HepG2 (cell line): ENCODE measurements at regions not wholly inside any gene's neighbourhood (a gene's known extent, or its start where the extent isn't known, plus 50 kb on each side); places are given as distances from the start of the nearest gene placed in this dataset.

Experiments used
- ATAC-seq: fragments of 200-7000 bp; cut with Tn5 transposase; 3 replicates; pipeline ENCODE4 v1.9.1; 2020; ENCODE audit warnings: mild to moderate bottlenecking, moderate library complexity
- BruUV-seq: library from RNA; stranded (reverse); fragments of 400-500 nt; replicated peaks from 2 replicates; lab custom pipeline; 2021; lab: Mats Ljungman, UMichigan
- CTCF ChIA-PET: fragments of 300-600 bp; formaldehyde crosslinking; extraction: SDS; loops from one replicate; lab custom pipeline; 2021; ENCODE audit warnings: low total read pairs, inconsistent platforms, low intra/inter-chr PET ratio; lab: Yijun Ruan, JAX
- POLR2A ChIA-PET: fragments of 350-600 bp; sonication (Branson Sonifier 250); formaldehyde crosslinking; loops from one replicate; lab custom pipeline; 2020; ENCODE audit warnings: antibody characterized with exemption, inconsistent platforms; lab: Yijun Ruan, JAX
- DNase-seq: peaks from one replicate; pipeline ENCODE4 v3.0.0-alpha.2; 2015; ENCODE audit warnings: low spot score
- FAIRE-seq: peaks from 3 replicates; lab custom pipeline; 2011; peaks lifted over from hg19 to GRCh38; lab: Jason Lieb, UNC
- H2AFZ ChIP-seq: one replicate; pipeline ENCODE4 v1.6.1; 2011; ENCODE audit warnings: low read length, inconsistent platforms
- H3K27ac ChIP-seq: fragments of 300-600 bp; 3 replicates; pipeline ENCODE4 v1.8.0; 2011; ENCODE audit warnings: mixed run types, mild to moderate bottlenecking, mixed read lengths, low read length, inconsistent platforms; ENCODE audit not compliant: insufficient read depth; ENCODE audit errors: extremely low read length
- H3K27me3 ChIP-seq, 2 experiments: fragments of 200-600 bp in 1 of 2; 2 replicates in 1 of 2; 3 replicates in 1 of 2; pipeline versions ENCODE4 v1.6.0 to v1.8.0; 2011; ENCODE audit warnings: low read length in 2 of 2, mild to moderate bottlenecking in 2 of 2, moderate library complexity in 2 of 2, inconsistent platforms in 1 of 2; ENCODE audit not compliant: insufficient read depth in 2 of 2, control insufficient read depth in 1 of 2
- H3K36me3 ChIP-seq, 2 experiments: fragments of 200-600 bp in 1 of 2; replicated peaks in 1 of 2; 2 replicates in 1 of 2; 3 replicates in 1 of 2; pipeline versions ENCODE4 v1.5.1 to v1.8.0; 2011; ENCODE audit warnings: low read length in 2 of 2, inconsistent platforms in 1 of 2; ENCODE audit not compliant: insufficient read depth in 2 of 2, control insufficient read depth in 1 of 2
- H3K4me1 ChIP-seq: 2 replicates; pipeline ENCODE4 v1.5.1; 2012; ENCODE audit warnings: low read length, inconsistent platforms; ENCODE audit not compliant: insufficient read depth
- H3K4me2 ChIP-seq: 2 replicates; pipeline ENCODE4 v1.6.0; 2011; ENCODE audit warnings: low read depth, low read length, inconsistent platforms
- H3K4me3 ChIP-seq, 3 experiments: fragments of 200-600 bp in 1 of 3; sonication (generic), shearing (Covaris generic) in 1 of 3; replicated peaks in 1 of 3; 2 replicates each; pipeline ENCODE4 v1.5.1; 2011 to 2016; ENCODE audit warnings: low read length in 3 of 3, inconsistent platforms in 2 of 3, low read depth in 2 of 3, mild to moderate bottlenecking in 2 of 3, control low read depth in 1 of 3, mixed read lengths in 1 of 3; ENCODE audit not compliant: insufficient read depth in 1 of 3
- H3K79me2 ChIP-seq: one replicate; pipeline ENCODE4 v1.6.1; 2011; ENCODE audit warnings: low read length, inconsistent platforms; ENCODE audit not compliant: insufficient read depth
- H3K9ac ChIP-seq: 2 replicates; pipeline ENCODE4 v1.6.0; 2011; ENCODE audit warnings: mild to moderate bottlenecking, low read depth, low read length, inconsistent platforms; ENCODE audit not compliant: insufficient read depth
- H3K9me3 ChIP-seq: 2 replicates; pipeline ENCODE4 v1.5.1; 2012; ENCODE audit warnings: mild to moderate bottlenecking, low read length
- H4K20me1 ChIP-seq: 2 replicates; pipeline ENCODE4 v1.6.0; 2011; ENCODE audit warnings: inconsistent platforms, mild to moderate bottlenecking, low read length, moderate library complexity; ENCODE audit not compliant: insufficient read depth
- CCDC6 ChIP-seq: sonication (generic); formaldehyde crosslinking; IDR thresholded peaks from 2 replicates; pipeline ENCODE4 v1.8.1; 2022; ENCODE audit warnings: mild to moderate bottlenecking, missing genetic modification reagents, moderate library complexity
- CSRNP2 ChIP-seq: sonication (generic); formaldehyde crosslinking; conservative IDR thresholded peaks from 2 replicates; pipeline ENCODE4 v1.8.0; 2022; ENCODE audit warnings: low read depth, missing genetic modification reagents
- JARID2 ChIP-seq: sonication (generic); formaldehyde crosslinking; IDR thresholded peaks from 2 replicates; pipeline ENCODE4 v1.8.1; 2023; ENCODE audit warnings: missing genetic modification reagents, inconsistent platforms; ENCODE audit not compliant: insufficient replicate concordance
- KLF11 ChIP-seq: IDR thresholded peaks from 2 replicates; pipeline ENCODE4 v1.6.1; 2016; ENCODE audit warnings: missing compliant biosample characterization
- PHF5A ChIP-seq: IDR thresholded peaks from one replicate; pipeline ENCODE4 v1.6.1; 2018; ENCODE audit warnings: low read depth, missing genetic modification reagents; ENCODE audit not compliant: unreplicated experiment
- POGZ ChIP-seq: sonication (generic); formaldehyde crosslinking; IDR thresholded peaks from 2 replicates; pipeline ENCODE4 v1.4.0; 2020; ENCODE audit warnings: mild to moderate bottlenecking, missing genetic modification reagents
- RBFOX2 ChIP-seq: fragments of 200-400 bp; formaldehyde crosslinking; IDR thresholded peaks from 2 replicates; pipeline ENCODE4 v1.6.1; 2017; ENCODE audit warnings: low read depth, mild to moderate bottlenecking, low read length
- SAFB2 ChIP-seq: sonication (generic); formaldehyde crosslinking; IDR thresholded peaks from 2 replicates; pipeline ENCODE4 v1.5.1; 2020; ENCODE audit warnings: missing genetic modification reagents, low read depth, mild to moderate bottlenecking, borderline replicate concordance
- SOX13 ChIP-seq, 3 experiments: fragments of 450-650 bp in 1 of 3; sonication (generic) in 1 of 3; formaldehyde crosslinking in 1 of 3; IDR thresholded peaks in 2 of 3; conservative IDR thresholded peaks in 1 of 3; 2 replicates each; pipeline versions ENCODE4 v1.5.0 to v1.6.1; 2016 to 2020; ENCODE audit warnings: antibody characterized with exemption in 1 of 3, mild to moderate bottlenecking in 1 of 3, missing compliant biosample characterization in 1 of 3, missing genetic modification reagents in 1 of 3, moderate library complexity in 1 of 3
- ZBED4 ChIP-seq: sonication (generic); formaldehyde crosslinking; IDR thresholded peaks from 2 replicates; pipeline ENCODE4 v1.4.0; 2020; ENCODE audit warnings: missing genetic modification reagents, borderline replicate concordance
- ZNF205 ChIP-seq: IDR thresholded peaks from 2 replicates; pipeline ENCODE4 v1.6.1; 2018; ENCODE audit warnings: missing biosample characterization, missing genetic modification reagents
- ZNF333 ChIP-seq: sonication (generic); formaldehyde crosslinking; IDR thresholded peaks from 2 replicates; pipeline ENCODE4 v1.4.0; 2020; ENCODE audit warnings: mild to moderate bottlenecking, missing genetic modification reagents, borderline replicate concordance
- ZNF510 ChIP-seq: sonication (generic); formaldehyde crosslinking; IDR thresholded peaks from 2 replicates; pipeline ENCODE4 v1.4.0; 2020; ENCODE audit warnings: low read depth, mild to moderate bottlenecking, missing genetic modification reagents
- ZNF564 ChIP-seq: sonication (generic); formaldehyde crosslinking; IDR thresholded peaks from 2 replicates; pipeline ENCODE4 v1.8.1; 2023; ENCODE audit warnings: mild to moderate bottlenecking, missing genetic modification reagents
- ZNF709 ChIP-seq: sonication (generic); formaldehyde crosslinking; IDR thresholded peaks from 2 replicates; pipeline ENCODE4 v1.5.0; 2020; ENCODE audit warnings: mild to moderate bottlenecking, missing genetic modification reagents
- ZNF737 ChIP-seq: sonication (generic); formaldehyde crosslinking; IDR thresholded peaks from 2 replicates; pipeline ENCODE4 v1.5.0; 2020; ENCODE audit warnings: missing genetic modification reagents, mild to moderate bottlenecking, borderline replicate concordance
- ZSCAN25 ChIP-seq: sonication (generic); formaldehyde crosslinking; IDR thresholded peaks from 2 replicates; pipeline ENCODE4 v1.8.0; 2022; ENCODE audit warnings: mild to moderate bottlenecking, missing genetic modification reagents
- whole genome bisulfite sequencing: methylation state at CpG from one replicate; pipeline ENCODE4 v1.1.6; 2017; ENCODE audit warnings: low lambda C conversion rate; 5-methylcytosine and 5-hydroxymethylcytosine counted together
- in situ Hi-C: cut with HindIII; loops from 2 replicates; pipeline ENCODE4 v1.10.0; 2017; ENCODE audit warnings: low pct_unique_long_range_greater_than_20kb; ENCODE audit not compliant: extremely low pct_ligation_motif_present
- intact Hi-C: fragments of 100-400 bp; cut with micrococcal nuclease; formaldehyde crosslinking; loops from one replicate; pipeline ENCODE4 v1.10.0; 2022; ENCODE audit not compliant: unreplicated experiment

GRCh38 chr2:118171546-118171945 lies 83.3 kb downstream of the INSIG2 start:
- no peaks in the 10 kb centered on the region for H4K20me1 ChIP-seq
- FAIRE-seq: no peak
- H3K4me3 ChIP-seq: no peak overlapping the region
- no peaks in the 10 kb centered on the region for H3K9me3 ChIP-seq
- WGBS: 55% methylated on average over 2 of the region's 2 CpGs
- ChIA-PET CTCF (no interaction called here), POLR2A (no interaction called here)
- H3K9ac ChIP-seq: no peak overlapping the region
- 0 out of 2 replicates have a peak, but pooled peaks cover 13% of the 10 kb centered on the region for H3K4me1 ChIP-seq
- H3K36me3 ChIP-seq: no peaks in the 10 kb centered on the region
- no peak for DNase-seq
- no peak overlapping the region for H3K4me2 ChIP-seq
- no peaks in the 10 kb centered on the region for H3K79me2 ChIP-seq
- intact Hi-C loops (no loop called here), in situ Hi-C loops (no loop called here)
- no peak for ATAC-seq
- no peak overlapping the region for H2AFZ ChIP-seq
- peaks cover 2 to 14% of the 10 kb centered on the region in 2 experiments; a peak in 2 of 5 replicates for H3K27me3 ChIP-seq
- H3K27ac ChIP-seq: no peak overlapping the region
- no peak for TF ChIP-seq SAFB2 (CRISPR knock-in tag)
- TF ChIP-seq ZBED4 (CRISPR knock-in tag): no peak
- TF ChIP-seq CSRNP2 (CRISPR knock-in tag): no peak
- no peak for TF ChIP-seq ZNF709 (CRISPR knock-in tag)
- TF ChIP-seq JARID2 (CRISPR knock-in tag): no peak
- TF ChIP-seq ZNF564: no peak
- TF ChIP-seq PHF5A (CRISPR knock-in tag): no peak
- no peak for TF ChIP-seq RBFOX2
- no peak for TF ChIP-seq ZNF205 (CRISPR knock-in tag)
- no peak for TF ChIP-seq SOX13 (IDR thresholded peaks at IDR 0.05)
- no peak for TF ChIP-seq SOX13 (CRISPR knock-in tag; conservative IDR thresholded peaks at IDR 0.05 in 1 of 2, IDR thresholded peaks at IDR 0.05 in 1 of 2)
- TF ChIP-seq ZNF737 (CRISPR knock-in tag): no peak
- no peak for TF ChIP-seq CCDC6 (CRISPR knock-in tag)
- no peak for TF ChIP-seq KLF11 (CRISPR knock-in tag)
- TF ChIP-seq ZSCAN25 (CRISPR knock-in tag): no peak
- TF ChIP-seq ZNF510: no peak
- no peak for TF ChIP-seq POGZ
- no peak for TF ChIP-seq ZNF333 (CRISPR knock-in tag)
- BruUV-seq: no TSS peak
